C4-2B (cell line): ENCODE measurements at regions not wholly inside any gene's neighbourhood (a gene's known extent, or its start where the extent isn't known, plus 50 kb on each side); places are given as distances from the start of the nearest gene placed in this dataset.

Source experiments
- CTCF ChIP-seq: fragments of 450-650 bp; conservative IDR thresholded peaks from 2 replicates; pipeline ENCODE4 v1.5.1; 2017; ENCODE audit warnings: mild to moderate bottlenecking
- ZFX ChIP-seq: fragments of 450-650 bp; IDR thresholded peaks from 2 replicates; pipeline ENCODE4 v1.6.1; 2017

GRCh38 chr6:122075917-122076316, 323.5 kb upstream of the HSF2 start:
- TF ChIP-seq CTCF (no peak), ZFX (no peak)
